GM10266 (cell line): ENCODE measurements at regions not wholly inside any gene's neighbourhood (a gene's known extent, or its start where the extent isn't known, plus 50 kb on each side); places are given as distances from the start of the nearest gene placed in this dataset.

Experiments used
- DNase-seq: peaks from one replicate; pipeline ENCODE4 v3.0.0; 2012; ENCODE audit errors: extremely low spot score
- CTCF ChIP-seq: IDR thresholded peaks from 2 replicates; pipeline ENCODE4 v1.5.1; 2012; ENCODE audit warnings: mild to moderate bottlenecking, low read depth; ENCODE audit not compliant: control insufficient read depth, insufficient read depth; ENCODE audit errors: missing control alignments

- no peak for DNase-seq
- TF ChIP-seq CTCF, result no peak
Measured at GRCh38 chr9:13331320-13331719, 51.8 kb upstream of the MPDZ start.

- DNase-seq, result no peak
- no peak for TF ChIP-seq CTCF
Measured at GRCh38 chr9:13330396-13331004, 51.0 kb upstream of the MPDZ start.
